Hepatocyte (in vitro differentiated cells): ENCODE measurements at regions not wholly inside any gene's neighbourhood (a gene's known extent, or its start where the extent isn't known, plus 50 kb on each side); places are given as distances from the start of the nearest gene placed in this dataset.

ENCODE experiments used
- EZH2phosphoT487 ChIP-seq: fragments of 200-600 bp; sonication (generic); IDR thresholded peaks from one replicate; pipeline ENCODE4 v1.6.1; 2018; ENCODE audit warnings: antibody characterized with exemption, mild to moderate bottlenecking, low read depth, moderate library complexity; ENCODE audit not compliant: unreplicated experiment, severe bottlenecking
- TF ChIP-seq, protein P1 (sequence below): fragments of 200-600 bp; sonication (generic); IDR thresholded peaks from 2 replicates; pipeline ENCODE4 v1.5.1; 2016; ENCODE audit warnings: antibody characterized with exemption, mild to moderate bottlenecking; ENCODE audit not compliant: poor library complexity

DNA sequence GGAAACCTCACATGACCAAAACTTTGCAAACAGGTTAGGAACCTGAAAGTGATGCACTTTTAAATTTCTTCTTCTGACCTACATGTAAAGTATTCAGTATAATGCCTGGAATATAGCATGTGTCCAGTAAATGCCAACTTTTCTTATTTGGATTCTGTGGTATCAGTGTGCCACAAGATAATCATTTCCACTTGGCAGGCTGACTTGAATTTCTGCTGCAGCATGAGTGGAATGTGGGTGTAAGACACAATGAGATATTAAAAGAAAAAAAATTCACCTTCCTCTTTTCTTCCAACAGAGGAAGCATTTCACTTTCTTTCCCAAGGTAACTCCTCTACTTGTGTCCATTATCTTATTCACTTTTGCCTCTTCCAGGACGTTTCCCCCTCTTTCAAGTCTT lies 141.9 kb upstream of the PRKD1 start:
- TF ChIP-seq, protein P1, sequence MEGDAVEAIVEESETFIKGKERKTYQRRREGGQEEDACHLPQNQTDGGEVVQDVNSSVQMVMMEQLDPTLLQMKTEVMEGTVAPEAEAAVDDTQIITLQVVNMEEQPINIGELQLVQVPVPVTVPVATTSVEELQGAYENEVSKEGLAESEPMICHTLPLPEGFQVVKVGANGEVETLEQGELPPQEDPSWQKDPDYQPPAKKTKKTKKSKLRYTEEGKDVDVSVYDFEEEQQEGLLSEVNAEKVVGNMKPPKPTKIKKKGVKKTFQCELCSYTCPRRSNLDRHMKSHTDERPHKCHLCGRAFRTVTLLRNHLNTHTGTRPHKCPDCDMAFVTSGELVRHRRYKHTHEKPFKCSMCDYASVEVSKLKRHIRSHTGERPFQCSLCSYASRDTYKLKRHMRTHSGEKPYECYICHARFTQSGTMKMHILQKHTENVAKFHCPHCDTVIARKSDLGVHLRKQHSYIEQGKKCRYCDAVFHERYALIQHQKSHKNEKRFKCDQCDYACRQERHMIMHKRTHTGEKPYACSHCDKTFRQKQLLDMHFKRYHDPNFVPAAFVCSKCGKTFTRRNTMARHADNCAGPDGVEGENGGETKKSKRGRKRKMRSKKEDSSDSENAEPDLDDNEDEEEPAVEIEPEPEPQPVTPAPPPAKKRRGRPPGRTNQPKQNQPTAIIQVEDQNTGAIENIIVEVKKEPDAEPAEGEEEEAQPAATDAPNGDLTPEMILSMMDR, result no peak
- no peak for TF ChIP-seq EZH2phosphoT487
